Activated CD8-positive, alpha-beta memory T cell treated with anti-CD3 and anti-CD28 coated beads, Interleukin-2, amount 50 U/mL, for 4 hours (primary cell): ENCODE measurements at regions not wholly inside any gene's neighbourhood (a gene's known extent, or its start where the extent isn't known, plus 50 kb on each side); places are given as distances from the start of the nearest gene placed in this dataset.
"Not testable (repeated sequence)": the region's sequence is repeated elsewhere in the genome, so short reads cannot be mapped to it uniquely, and the experiment has no call there.

Experiments
- DNase-seq: peaks from one replicate; pipeline ENCODE4 v3.0.0-alpha.2; 2020

GRCh38 chr3:8317661-8318649 is 183.7 kb upstream of the LMCD1 start:
- DNase-seq: no peak

- DNase-seq: no peak
Observed at GRCh38 chr3:8319935-8320634, 181.5 kb upstream of the LMCD1 start.

GRCh38 chr3:8320711-8321458 is 180.7 kb upstream of the LMCD1 start:
- DNase-seq: no peak

GRCh38 chr3:8324747-8325146 is 176.9 kb upstream of the LMCD1 start:
- peak; percentile 29 for DNase-seq

GRCh38 chr3:8325306-8325705 is 176.3 kb upstream of the LMCD1 start:
- DNase-seq: no peak

- not testable (repeated sequence) for DNase-seq
Observed at GRCh38 chr3:8325833-8326232, 175.8 kb upstream of the LMCD1 start.

GRCh38 chr3:8327739-8328138 is 173.9 kb upstream of the LMCD1 start:
- no peak for DNase-seq

GRCh38 chr3:8328967-8329366 is 172.7 kb upstream of the LMCD1 start:
- DNase-seq: no peak

- DNase-seq: no peak
Observed at GRCh38 chr3:8329598-8329997, 172.0 kb upstream of the LMCD1 start.

- DNase-seq: no peak
Observed at GRCh38 chr3:8336456-8336855, 165.2 kb upstream of the LMCD1 start.

- DNase-seq: no peak
Observed at GRCh38 chr3:8338424-8338823, 163.2 kb upstream of the LMCD1 start.

- DNase-seq: no peak
Observed at GRCh38 chr3:8341821-8342247, 159.8 kb upstream of the LMCD1 start.

GRCh38 chr3:8343058-8343457 is 158.6 kb upstream of the LMCD1 start:
- no peak for DNase-seq

- DNase-seq: no peak
Observed at GRCh38 chr3:8345398-8345797, 156.2 kb upstream of the LMCD1 start.

GRCh38 chr3:8348076-8348475 is 153.5 kb upstream of the LMCD1 start:
- DNase-seq: no peak

- DNase-seq: no peak
Observed at GRCh38 chr3:8352475-8352874, 149.1 kb upstream of the LMCD1 start.

- no peak for DNase-seq
Observed at GRCh38 chr3:8353364-8353763, 148.3 kb upstream of the LMCD1 start.

GRCh38 chr3:8355346-8355745 is 146.3 kb upstream of the LMCD1 start:
- no peak for DNase-seq

GRCh38 chr3:8356066-8356465 is 145.6 kb upstream of the LMCD1 start:
- DNase-seq: not testable (repeated sequence)

- no peak for DNase-seq
Observed at GRCh38 chr3:8357859-8358258, 143.8 kb upstream of the LMCD1 start.

GRCh38 chr3:8359133-8359532 is 142.5 kb upstream of the LMCD1 start:
- no peak for DNase-seq

GRCh38 chr3:8363200-8363599 is 138.4 kb upstream of the LMCD1 start:
- no peak for DNase-seq

GRCh38 chr3:8365541-8365940 is 136.1 kb upstream of the LMCD1 start:
- DNase-seq: no peak
